Medulla oblongata (tissue), 1 donor: ENCODE measurements at regions not wholly inside any gene's neighbourhood (a gene's known extent, or its start where the extent isn't known, plus 50 kb on each side); places are given as distances from the start of the nearest gene placed in this dataset.

Experiments used
- DNase-seq: peaks from one replicate; pipeline ENCODE4 v3.0.0-alpha.2; 2015; ENCODE audit errors: extremely low spot score

- DNase-seq: no peak
Measured at GRCh38 chr11:114758627-114759026, 80.3 kb downstream of the NXPE2 start.

DNA sequence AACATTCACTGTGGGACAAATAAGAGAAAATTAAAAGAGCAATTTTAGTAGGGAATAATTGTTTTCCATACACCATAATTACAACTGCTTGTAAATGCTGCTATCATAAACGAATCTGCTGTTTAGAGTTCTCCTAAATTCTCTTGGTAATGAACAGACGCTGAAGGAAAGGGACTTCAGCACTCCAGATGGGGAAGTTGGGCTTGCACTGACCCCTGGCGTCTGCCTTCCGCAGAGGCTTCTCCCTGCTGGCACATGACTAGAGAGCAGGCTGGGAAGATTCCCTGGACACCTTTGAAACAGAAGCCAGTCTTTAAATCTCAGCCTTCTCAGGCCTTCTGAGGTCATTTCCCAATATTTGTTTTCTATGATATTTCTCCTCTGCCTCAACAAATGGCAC lies 84.1 kb downstream of the NXPE2 start:
- peak; percentile 75 for DNase-seq

GRCh38 chr11:114764563-114764962 lies 86.2 kb downstream of the NXPE2 start:
- no peak for DNase-seq

- no peak for DNase-seq
Measured at GRCh38 chr11:114771172-114771571, 92.8 kb downstream of the NXPE2 start.

DNA sequence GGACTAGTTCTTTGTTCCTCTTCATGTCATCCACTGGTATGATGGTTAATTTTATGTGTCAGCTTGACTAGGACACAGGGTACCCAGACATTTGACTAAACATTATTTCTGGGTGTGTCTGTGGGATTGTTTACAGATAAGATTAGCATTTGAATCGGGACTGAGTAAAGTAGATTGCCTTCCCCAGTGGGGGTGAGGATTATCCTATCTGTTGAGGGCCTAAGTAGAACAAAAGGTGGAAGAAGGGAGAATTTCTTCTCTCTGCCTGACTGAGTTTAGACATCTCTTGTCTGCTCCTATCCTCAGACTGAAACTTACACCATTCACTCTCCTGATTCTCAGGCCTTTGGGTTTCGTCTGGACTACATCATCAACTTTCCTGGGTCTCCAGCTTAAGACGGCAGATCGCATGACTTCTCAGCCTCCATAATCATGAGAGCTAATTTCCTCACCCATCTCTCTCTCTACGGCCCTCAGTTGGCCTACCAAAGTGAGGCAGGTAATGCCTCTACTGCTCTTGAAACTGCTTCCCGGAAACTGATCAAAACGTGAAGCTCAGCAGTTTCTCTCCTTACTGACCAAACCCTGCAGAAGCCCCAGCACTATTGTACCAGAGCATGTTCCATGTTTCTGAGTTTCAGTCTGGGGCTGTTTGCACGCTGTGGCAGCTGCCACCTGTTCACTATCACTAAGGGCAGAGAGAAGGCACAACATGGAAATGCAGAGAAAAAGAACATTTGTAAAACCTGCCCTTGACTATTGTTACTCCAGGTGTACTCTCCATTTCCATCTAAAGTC lies 95.4 kb downstream of the NXPE2 start:
- no peak for DNase-seq

GRCh38 chr11:114774599-114775361 lies 96.5 kb downstream of the NXPE2 start:
- peak; percentile 75 for DNase-seq

DNA sequence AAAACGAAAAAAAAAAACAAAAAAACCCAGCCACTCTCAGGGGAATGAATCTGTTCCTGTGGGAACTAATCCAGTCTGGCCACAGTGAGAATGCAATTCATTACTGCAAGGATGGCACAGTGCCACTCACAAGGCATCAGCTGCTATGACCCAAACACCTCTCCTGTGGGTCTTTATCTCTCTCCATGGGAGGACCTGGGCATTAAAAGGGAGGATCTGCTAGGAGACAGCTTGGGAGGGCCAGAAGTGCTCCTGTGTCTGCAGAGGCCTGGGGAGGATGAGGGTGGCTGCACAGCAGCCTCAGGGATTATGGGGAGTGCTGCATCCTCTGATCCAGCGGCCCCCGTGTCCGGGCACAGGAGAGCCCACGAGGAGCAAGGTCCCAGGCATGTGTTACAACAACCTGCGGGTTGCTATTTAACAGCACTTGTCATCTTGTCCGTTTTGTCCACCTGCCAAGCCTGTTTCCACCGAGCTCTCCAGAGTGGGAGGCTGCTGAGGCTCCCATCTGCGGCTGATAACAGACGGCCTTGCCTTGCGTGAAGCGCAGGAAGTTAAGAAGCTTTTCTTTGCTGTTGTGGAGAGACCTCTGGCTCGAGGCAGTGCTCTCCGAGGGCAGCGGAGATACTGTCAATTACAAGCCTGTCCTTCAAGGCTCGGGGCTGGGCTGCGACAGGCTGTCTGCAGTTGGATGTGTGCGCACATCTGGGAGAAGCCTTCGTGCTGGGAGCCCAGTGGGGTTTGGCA lies 97.7 kb downstream of the NXPE2 start:
- no peak for DNase-seq

DNA sequence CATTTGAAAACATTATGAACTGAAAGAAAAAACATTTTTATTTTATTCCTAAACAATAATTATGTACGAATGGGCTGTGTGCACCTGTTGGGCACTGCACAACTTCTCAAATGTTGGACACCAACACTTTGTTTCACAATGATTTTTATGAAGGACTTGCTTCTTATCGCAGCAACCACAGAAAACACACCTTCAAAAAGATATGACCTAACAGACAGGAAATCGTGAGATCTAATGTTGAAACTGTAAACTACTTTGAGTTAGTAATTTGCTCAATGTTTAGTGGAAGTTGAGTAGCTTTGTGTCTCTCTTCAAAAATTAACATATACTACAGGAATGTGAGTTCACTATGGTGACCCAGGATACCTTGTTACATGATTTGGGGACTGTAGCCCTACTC lies 98.6 kb downstream of the NXPE2 start:
- DNase-seq: no peak

GRCh38 chr11:114779189-114779588 lies 100.9 kb downstream of the NXPE2 start:
- DNase-seq: no peak

DNA sequence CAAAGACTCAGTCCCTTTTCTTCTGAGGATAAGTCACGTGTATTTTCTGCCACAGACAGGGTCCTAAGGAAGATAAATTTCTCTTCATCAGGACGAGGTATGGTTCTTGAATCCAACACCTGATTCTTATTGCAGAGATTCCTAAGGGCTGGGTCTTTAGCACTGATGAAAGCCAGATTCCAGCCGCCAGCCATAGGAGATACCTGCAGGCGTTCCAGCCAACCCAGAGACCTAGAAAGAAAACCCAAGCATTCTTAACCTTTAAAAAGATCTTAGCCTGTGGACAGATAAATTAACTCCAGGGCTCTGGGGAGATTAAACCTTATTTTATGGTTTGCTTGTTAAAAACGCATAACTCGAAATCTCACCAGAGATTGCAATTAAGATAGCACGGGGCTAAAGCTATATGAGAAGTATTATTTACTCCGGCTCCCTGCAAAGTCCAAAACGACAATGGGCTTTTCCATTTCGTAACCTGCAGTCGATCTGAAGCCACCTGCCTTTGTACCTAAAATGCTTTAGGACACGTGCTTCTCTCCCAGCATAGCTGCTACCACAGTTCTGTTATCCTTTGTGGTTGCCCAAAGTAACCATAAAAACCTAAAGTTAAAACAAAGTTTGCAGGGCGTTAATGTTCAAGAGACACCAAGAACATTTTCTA lies 104.5 kb downstream of the NXPE2 start:
- no peak for DNase-seq

GRCh38 chr11:114783805-114784204 lies 105.5 kb downstream of the NXPE2 start:
- no peak for DNase-seq

DNA sequence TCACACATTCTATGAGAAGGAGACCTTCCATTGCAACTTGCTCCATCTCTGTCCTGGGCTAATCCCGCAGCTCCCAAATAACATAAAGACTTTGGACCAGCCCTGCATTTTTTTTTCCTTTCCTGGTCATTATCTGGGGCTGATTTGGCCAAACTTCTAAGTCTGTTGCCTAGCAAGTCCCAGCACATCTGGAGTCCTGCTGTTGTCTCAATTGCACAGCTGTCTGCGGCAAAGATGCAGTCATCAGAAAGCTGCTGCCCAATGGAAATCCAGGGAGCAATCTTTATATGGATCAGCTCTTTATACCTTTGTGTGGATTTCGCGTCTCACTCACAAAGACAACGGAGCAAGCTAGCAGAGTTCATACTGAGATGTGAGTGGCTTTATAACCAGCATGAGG lies 105.9 kb downstream of the NXPE2 start:
- no peak for DNase-seq

- no peak for DNase-seq
Measured at GRCh38 chr11:114784891-114785290, 106.6 kb downstream of the NXPE2 start.

- DNase-seq: no peak
Measured at GRCh38 chr11:114785820-114786219, 107.5 kb downstream of the NXPE2 start.

DNA sequence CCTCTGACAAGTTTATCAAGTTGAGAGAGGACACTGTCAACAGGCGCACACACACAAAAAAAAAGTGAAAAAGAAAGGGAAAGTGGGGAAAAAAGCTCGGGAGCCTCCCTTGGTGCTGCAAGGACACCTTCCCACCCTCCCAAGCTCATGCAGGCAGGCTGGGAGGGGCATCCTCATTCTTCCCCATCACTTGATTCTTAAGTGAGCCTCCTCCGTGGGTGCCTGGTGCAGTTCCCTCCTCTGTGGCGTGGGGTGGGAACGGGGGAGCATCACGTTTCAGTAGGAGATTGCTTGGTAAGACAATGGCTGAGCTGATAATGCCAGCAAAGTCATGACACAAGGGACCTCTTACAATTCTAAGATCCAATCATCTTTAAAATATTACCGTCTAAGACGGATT lies 108.8 kb downstream of the NXPE2 start:
- DNase-seq: no peak

- DNase-seq: no peak
Measured at GRCh38 chr11:114790910-114791309, 112.6 kb downstream of the NXPE2 start.

- no peak for DNase-seq
Measured at GRCh38 chr11:114794048-114794684, 115.8 kb downstream of the NXPE2 start.

DNA sequence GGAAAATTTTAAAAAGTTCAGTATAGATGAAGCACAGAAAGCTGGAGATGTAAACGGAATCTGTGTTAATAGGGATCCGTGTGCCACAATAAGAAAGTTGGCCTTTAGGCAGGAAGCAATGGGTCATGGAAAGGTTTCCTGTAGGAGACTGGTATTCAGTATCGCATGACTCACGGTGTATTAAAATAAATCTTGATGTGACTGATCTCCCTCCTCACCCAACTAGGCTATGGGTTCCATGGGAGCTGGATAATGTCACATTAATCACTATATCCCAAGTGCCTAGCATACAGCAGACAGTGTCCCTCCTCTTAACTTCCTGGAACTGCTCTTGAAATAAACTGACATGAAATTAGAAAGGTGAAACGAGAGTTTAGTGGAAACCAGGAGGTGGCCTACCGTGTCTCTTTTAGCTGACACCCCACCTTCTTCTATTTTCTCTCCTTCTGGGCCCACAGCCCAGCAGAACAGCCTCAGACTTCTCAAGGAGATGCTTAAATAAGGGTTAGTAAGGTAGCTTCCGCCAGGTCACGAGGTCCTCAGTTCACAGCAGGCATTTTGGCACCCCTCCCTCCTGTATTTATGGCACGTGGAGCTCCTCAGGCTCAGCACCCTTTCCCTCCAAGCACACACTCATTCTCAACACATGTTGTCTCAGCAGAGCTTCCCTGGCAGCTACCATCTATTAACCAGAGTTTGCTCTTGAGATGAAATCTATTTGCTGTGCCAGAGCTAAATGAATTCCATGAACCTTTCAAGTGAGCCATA lies 118.8 kb downstream of the NXPE2 start:
- DNase-seq: no peak

GRCh38 chr11:114799476-114799875 lies 121.1 kb downstream of the NXPE2 start:
- DNase-seq: peak; percentile 9

DNA sequence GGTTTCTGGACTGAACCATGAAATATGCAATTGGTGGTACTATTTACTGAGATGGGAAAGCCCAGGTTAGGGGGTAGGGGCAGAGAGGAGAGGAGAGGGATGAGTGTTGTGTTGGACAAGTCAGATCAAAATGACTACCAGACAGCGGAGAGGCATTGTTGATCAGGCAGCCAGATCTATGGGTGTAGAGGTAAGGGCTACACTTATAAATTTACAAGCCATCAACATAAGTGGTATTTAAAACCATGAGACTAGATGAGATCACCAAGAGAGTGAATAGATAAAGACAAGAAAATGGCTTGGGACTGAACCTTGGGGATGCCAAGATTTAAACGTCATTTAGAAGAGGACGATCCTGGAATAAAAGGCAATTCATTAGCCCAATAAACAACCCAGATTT lies 123.4 kb downstream of the NXPE2 start:
- DNase-seq: no peak

GRCh38 chr11:114802878-114803277 lies 124.6 kb downstream of the NXPE2 start:
- DNase-seq: no peak
